Left ventricle myocardium inferior (tissue), 1 donor: ENCODE measurements at regions not wholly inside any gene's neighbourhood (a gene's known extent, or its start where the extent isn't known, plus 50 kb on each side); places are given as distances from the start of the nearest gene placed in this dataset.

Experiments
- DNase-seq: peaks from one replicate; pipeline ENCODE4 v3.0.0-alpha.2; 2020
- H3K27ac ChIP-seq: fragments of 200-600 bp; replicated peaks from 2 replicates; pipeline ENCODE4 v1.8.0; 2021
- H3K27me3 ChIP-seq: fragments of 200-600 bp; 2 replicates; pipeline ENCODE4 v1.8.0; 2021; ENCODE audit warnings: low read depth
- H3K36me3 ChIP-seq: fragments of 200-600 bp; 2 replicates; pipeline ENCODE4 v1.8.0; 2021
- H3K4me1 ChIP-seq: fragments of 200-600 bp; 2 replicates; pipeline ENCODE4 v1.8.0; 2021
- H3K4me3 ChIP-seq: fragments of 200-600 bp; 2 replicates; pipeline ENCODE4 v1.8.0; 2021; ENCODE audit warnings: mild to moderate bottlenecking, moderate library complexity
- H3K9me3 ChIP-seq: fragments of 200-600 bp; replicated peaks from 2 replicates; pipeline ENCODE4 v1.8.0; 2021
- intact Hi-C: fragments of 100-400 bp; cut with micrococcal nuclease; formaldehyde crosslinking; loops from one replicate; pipeline ENCODE4 v1.11.0; 2022
- TF ChIP-seq, protein P1 (sequence below): fragments of 200-600 bp; IDR thresholded peaks from 2 replicates; pipeline ENCODE4 v1.8.0; 2021; ENCODE audit warnings: antibody characterized with exemption, mild to moderate bottlenecking, borderline replicate concordance
- donor health status: DM: no; HTN: yes; CAD: no; lungs with severe emphysema.

DNA sequence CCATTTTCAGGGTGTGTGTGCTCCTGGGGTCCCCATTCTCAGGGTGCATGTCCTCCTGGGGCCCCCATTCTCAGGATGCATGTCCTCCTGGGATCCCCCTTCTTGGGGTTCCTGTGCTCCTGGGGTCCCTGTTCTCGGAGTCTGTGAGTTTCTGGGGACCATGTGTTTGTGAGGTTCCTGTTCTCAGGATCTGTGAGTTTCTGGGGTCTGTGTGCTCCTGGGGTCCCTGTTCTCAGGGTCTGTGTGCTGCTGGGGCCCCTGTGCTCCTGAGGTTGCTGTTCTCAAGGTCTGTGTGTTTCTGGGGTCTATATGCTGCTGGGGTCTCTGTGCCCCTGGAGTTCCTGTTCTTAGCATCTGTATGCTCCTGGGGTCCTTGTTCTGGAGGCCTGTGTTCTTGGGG is 425.5 kb downstream of the GLRX3 start:
- Histone ChIP-seq H3K4me3 (no peak overlapping the region), H3K27me3 (peaks cover 45% of the 10 kb centered on the region), H3K27ac (no peak overlapping the region), H3K36me3 (no peaks in the 10 kb centered on the region), H3K9me3 (no peaks in the 10 kb centered on the region), H3K4me1 (no peaks in the 10 kb centered on the region)
- TF ChIP-seq, protein P1, sequence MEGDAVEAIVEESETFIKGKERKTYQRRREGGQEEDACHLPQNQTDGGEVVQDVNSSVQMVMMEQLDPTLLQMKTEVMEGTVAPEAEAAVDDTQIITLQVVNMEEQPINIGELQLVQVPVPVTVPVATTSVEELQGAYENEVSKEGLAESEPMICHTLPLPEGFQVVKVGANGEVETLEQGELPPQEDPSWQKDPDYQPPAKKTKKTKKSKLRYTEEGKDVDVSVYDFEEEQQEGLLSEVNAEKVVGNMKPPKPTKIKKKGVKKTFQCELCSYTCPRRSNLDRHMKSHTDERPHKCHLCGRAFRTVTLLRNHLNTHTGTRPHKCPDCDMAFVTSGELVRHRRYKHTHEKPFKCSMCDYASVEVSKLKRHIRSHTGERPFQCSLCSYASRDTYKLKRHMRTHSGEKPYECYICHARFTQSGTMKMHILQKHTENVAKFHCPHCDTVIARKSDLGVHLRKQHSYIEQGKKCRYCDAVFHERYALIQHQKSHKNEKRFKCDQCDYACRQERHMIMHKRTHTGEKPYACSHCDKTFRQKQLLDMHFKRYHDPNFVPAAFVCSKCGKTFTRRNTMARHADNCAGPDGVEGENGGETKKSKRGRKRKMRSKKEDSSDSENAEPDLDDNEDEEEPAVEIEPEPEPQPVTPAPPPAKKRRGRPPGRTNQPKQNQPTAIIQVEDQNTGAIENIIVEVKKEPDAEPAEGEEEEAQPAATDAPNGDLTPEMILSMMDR = no peak
- no peak for DNase-seq
- intact Hi-C loops = no loop called here

DNA sequence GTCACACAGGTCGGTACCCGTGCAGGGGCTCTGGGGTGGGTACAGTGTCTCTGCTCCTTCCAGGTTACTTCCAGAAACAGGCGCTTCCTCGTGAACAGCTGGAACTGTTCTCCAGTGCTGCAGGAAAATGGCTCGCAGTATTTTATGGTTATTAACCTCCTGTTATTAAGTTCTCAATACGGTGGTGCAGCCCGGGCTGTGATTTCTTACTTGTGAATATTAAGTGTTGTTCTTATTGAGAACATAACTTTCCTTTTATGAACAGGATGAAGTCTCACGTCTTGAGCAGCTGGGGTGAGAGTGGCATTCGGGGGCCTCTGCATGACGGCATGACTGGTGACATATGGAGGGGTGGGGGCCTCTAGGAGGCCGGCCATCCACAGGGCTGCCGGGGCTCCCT is 430.8 kb downstream of the GLRX3 start:
- H3K9me3 ChIP-seq = no peaks in the 10 kb centered on the region
- H3K27me3 ChIP-seq = peaks cover 33% of the 10 kb centered on the region
- H3K4me1 ChIP-seq = no peaks in the 10 kb centered on the region
- TF ChIP-seq, protein P1 = no peak
- no peak overlapping the region for H3K27ac ChIP-seq
- no peaks in the 10 kb centered on the region for H3K36me3 ChIP-seq
- intact Hi-C loops = no loop called here
- H3K4me3 ChIP-seq = no peak overlapping the region
- DNase-seq = no peak

DNA sequence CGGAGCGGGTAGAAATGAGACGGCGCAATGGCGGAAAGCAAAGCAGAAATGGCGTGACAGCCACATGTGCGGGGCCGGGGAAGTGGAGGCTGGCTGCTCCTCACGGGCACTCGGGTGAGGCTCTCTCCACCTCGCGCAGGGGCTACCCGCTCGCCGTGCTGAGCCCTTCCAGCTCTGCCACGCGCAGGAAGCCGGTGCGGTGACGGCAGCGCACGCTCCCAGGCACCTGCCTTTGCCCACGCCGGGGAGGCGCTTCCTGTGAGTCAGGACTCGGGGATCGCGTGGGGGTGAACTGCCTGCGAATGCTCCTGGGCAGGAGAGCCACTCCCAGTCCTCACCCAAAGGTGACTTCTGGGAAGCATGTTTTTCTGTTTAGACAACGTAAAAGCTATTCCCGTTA is 431.2 kb downstream of the GLRX3 start:
- Histone ChIP-seq H3K27me3 (peaks cover 33% of the 10 kb centered on the region), H3K36me3 (no peaks in the 10 kb centered on the region), H3K4me3 (no peak overlapping the region), H3K9me3 (no peaks in the 10 kb centered on the region), H3K4me1 (no peaks in the 10 kb centered on the region), H3K27ac (no peak overlapping the region)
- TF ChIP-seq, protein P1 = no peak
- DNase-seq = no peak
- intact Hi-C loops = no loop called here

DNA sequence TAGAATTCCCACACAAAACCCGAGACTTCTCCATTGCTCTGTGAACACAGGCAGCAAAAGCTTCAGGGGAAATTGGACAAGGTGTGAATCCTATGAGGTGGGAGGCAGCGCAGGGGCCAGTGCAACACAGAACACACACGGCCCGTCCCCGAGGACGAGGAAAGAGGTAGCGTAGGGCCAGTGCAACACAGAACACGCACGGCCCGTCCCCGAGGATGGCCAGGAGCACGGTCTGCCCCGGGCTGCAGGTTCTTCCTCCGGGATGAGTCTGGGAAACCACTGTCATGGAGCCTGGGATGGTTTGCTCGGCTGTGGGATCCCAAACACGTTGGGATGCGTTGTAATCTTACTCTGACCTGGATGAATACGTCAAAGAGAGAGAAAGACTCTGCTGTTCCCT is 432.1 kb downstream of the GLRX3 start:
- H3K4me3 ChIP-seq = no peak overlapping the region
- no peaks in the 10 kb centered on the region for H3K9me3 ChIP-seq
- H3K36me3 ChIP-seq = no peaks in the 10 kb centered on the region
- TF ChIP-seq, protein P1 = no peak
- intact Hi-C loops = no loop called here
- no peak for DNase-seq
- H3K27ac ChIP-seq = no peak overlapping the region
- no peaks in the 10 kb centered on the region for H3K4me1 ChIP-seq
- H3K27me3 ChIP-seq = peaks cover 37% of the 10 kb centered on the region

DNA sequence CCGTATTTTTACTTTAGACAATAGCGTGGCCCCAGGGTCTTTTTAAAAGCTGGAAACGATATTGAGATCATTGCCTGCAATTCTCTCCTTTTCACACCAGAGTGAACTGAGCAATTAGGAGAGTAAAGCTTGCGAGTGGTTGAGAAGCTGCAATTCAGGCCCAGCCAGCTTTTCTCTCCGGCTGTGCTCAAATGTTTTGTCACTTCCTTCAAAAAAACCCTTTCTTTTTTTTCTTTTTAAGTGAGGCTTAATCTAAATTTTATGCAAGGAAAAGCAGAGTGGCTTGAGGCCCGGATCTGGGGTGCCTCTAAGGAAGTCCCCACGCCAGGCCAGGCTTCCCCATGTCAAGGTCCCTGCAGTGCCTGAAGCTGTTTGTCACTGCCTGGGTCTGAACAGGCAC is 433.9 kb downstream of the GLRX3 start:
- H3K9me3 ChIP-seq = no peaks in the 10 kb centered on the region
- H3K27ac ChIP-seq = no peak overlapping the region
- intact Hi-C loops = no loop called here

More for the DNA sequence above, 433.9 kb downstream of the GLRX3 start:
- Histone ChIP-seq H3K4me1 (no peaks in the 10 kb centered on the region), H3K27me3 (peaks cover 48% of the 10 kb centered on the region), H3K36me3 (no peaks in the 10 kb centered on the region), H3K4me3 (no peak overlapping the region)
- TF ChIP-seq, protein P1 = no peak
- no peak for DNase-seq
